OCI-LY1 (cell line): ENCODE measurements at regions not wholly inside any gene's neighbourhood (a gene's known extent, or its start where the extent isn't known, plus 50 kb on each side); places are given as distances from the start of the nearest gene placed in this dataset.

Experiments
- H2AFZ ChIP-seq: fragments of 200-600 bp; sonication (generic), shearing (Covaris generic); 2 replicates; pipeline ENCODE4 v1.6.0; 2014; ENCODE audit warnings: antibody characterized with exemption, mild to moderate bottlenecking, low read length
- H3F3A ChIP-seq: fragments of 200-600 bp; sonication (generic), shearing (Covaris generic); 2 replicates; pipeline ENCODE4 v1.6.0; 2014; ENCODE audit warnings: mild to moderate bottlenecking, antibody characterized with exemption, low read length, moderate library complexity; ENCODE audit not compliant: insufficient read depth
- H3K27ac ChIP-seq: fragments of 200-600 bp; sonication (generic); 2 replicates; pipeline ENCODE4 v1.5.1; 2014; ENCODE audit warnings: low read length, mixed run types, mild to moderate bottlenecking, low read depth; ENCODE audit not compliant: poor library complexity, severe bottlenecking
- H3K27me3 ChIP-seq: fragments of 200-600 bp; sonication (generic); 2 replicates; pipeline ENCODE4 v1.6.0; 2014; ENCODE audit warnings: antibody characterized with exemption, mild to moderate bottlenecking, low read length, moderate library complexity; ENCODE audit not compliant: insufficient read depth
- H3K36me3 ChIP-seq: fragments of 200-600 bp; sonication (generic); 2 replicates; pipeline ENCODE4 v1.6.1; 2014; ENCODE audit warnings: mild to moderate bottlenecking, antibody characterized with exemption, low read length, moderate library complexity, mixed read lengths; ENCODE audit not compliant: insufficient read depth
- H3K4me1 ChIP-seq: fragments of 200-600 bp; sonication (generic); 2 replicates; pipeline ENCODE4 v1.5.1; 2014; ENCODE audit warnings: mild to moderate bottlenecking, low read length, moderate library complexity; ENCODE audit not compliant: insufficient read depth, severe bottlenecking
- H3K4me2 ChIP-seq: fragments of 200-600 bp; sonication (generic), shearing (Covaris generic); 2 replicates; pipeline ENCODE4 v1.6.1; 2014; ENCODE audit warnings: low read length
- H3K4me3 ChIP-seq: fragments of 200-600 bp; sonication (generic); 2 replicates; pipeline ENCODE4 v1.5.1; 2014; ENCODE audit warnings: low read length, low read depth, mild to moderate bottlenecking, mixed read lengths; ENCODE audit not compliant: poor library complexity, severe bottlenecking
- H3K79me2 ChIP-seq: fragments of 200-600 bp; shearing (Covaris generic); 2 replicates; pipeline ENCODE4 v1.6.1; 2016; ENCODE audit warnings: mixed run types, low read length, mixed read lengths; ENCODE audit not compliant: insufficient read depth
- H3K9ac ChIP-seq: fragments of 200-600 bp; sonication (generic), shearing (Covaris generic); 2 replicates; pipeline ENCODE4 v1.6.1; 2014; ENCODE audit warnings: mild to moderate bottlenecking, low read length, mixed read lengths
- H3K9me2 ChIP-seq: fragments of 200-600 bp; sonication (generic), shearing (Covaris generic); 2 replicates; pipeline ENCODE4 v1.6.1; 2014; ENCODE audit warnings: low read depth, mild to moderate bottlenecking, low read length, mixed read lengths
- H3K9me3 ChIP-seq: fragments of 200-600 bp; shearing (Covaris generic); 2 replicates; pipeline ENCODE4 v1.6.1; 2014; ENCODE audit warnings: low read length, mixed read lengths
- H4K20me1 ChIP-seq: fragments of 200-600 bp; sonication (generic), shearing (Covaris generic); 2 replicates; pipeline ENCODE4 v1.6.0; 2016; ENCODE audit warnings: mild to moderate bottlenecking, low read length; ENCODE audit not compliant: insufficient read depth
- CTCF ChIP-seq: fragments of 200-600 bp; sonication (generic), shearing (Covaris generic); IDR thresholded peaks from 2 replicates; pipeline ENCODE4 v1.5.1; 2017; ENCODE audit warnings: mild to moderate bottlenecking, antibody characterized with exemption, low read length, moderate library complexity, mixed read lengths
- EZH2 ChIP-seq: fragments of 200-600 bp; sonication (generic), shearing (Covaris generic); IDR thresholded peaks from 2 replicates; pipeline ENCODE4 v1.8.0; 2017; ENCODE audit warnings: borderline replicate concordance, mixed run types, mild to moderate bottlenecking, antibody characterized with exemption, low read length, moderate library complexity, mixed read lengths

- H3K4me3 ChIP-seq: no peak overlapping the region
- H3K27me3 ChIP-seq: no peaks in the 10 kb centered on the region
- no peak overlapping the region for H3K27ac ChIP-seq
- H3K9me3 ChIP-seq: no peaks in the 10 kb centered on the region
- H3K4me2 ChIP-seq: no peak overlapping the region
- H3K4me1 ChIP-seq: no peaks in the 10 kb centered on the region
- H2AFZ ChIP-seq: no peak overlapping the region
- no peak for TF ChIP-seq CTCF
- TF ChIP-seq EZH2: no peak
- H4K20me1 ChIP-seq: no peaks in the 10 kb centered on the region
- H3K9ac ChIP-seq: no peak overlapping the region
- no peaks in the 10 kb centered on the region for H3F3A ChIP-seq
- H3K79me2 ChIP-seq: no peaks in the 10 kb centered on the region
- no peaks in the 10 kb centered on the region for H3K9me2 ChIP-seq
- H3K36me3 ChIP-seq: no peaks in the 10 kb centered on the region
These were observed 516.1 kb downstream of the CCSER2 start for GRCh38 chr10:84844461-84844860.

- no peaks in the 10 kb centered on the region for H3K4me1 ChIP-seq
- no peaks in the 10 kb centered on the region for H3K27me3 ChIP-seq
- no peaks in the 10 kb centered on the region for H3K36me3 ChIP-seq
- no peaks in the 10 kb centered on the region for H3K9me3 ChIP-seq
- no peak overlapping the region for H3K4me3 ChIP-seq
- H2AFZ ChIP-seq: no peak overlapping the region
- no peaks in the 10 kb centered on the region for H3K79me2 ChIP-seq
- no peak overlapping the region for H3K27ac ChIP-seq
- no peak overlapping the region for H3K9ac ChIP-seq
- H3K4me2 ChIP-seq: no peak overlapping the region
- no peaks in the 10 kb centered on the region for H3F3A ChIP-seq
- no peaks in the 10 kb centered on the region for H3K9me2 ChIP-seq
- TF ChIP-seq EZH2 (no peak), CTCF (peak; percentile 54)
- H4K20me1 ChIP-seq: no peaks in the 10 kb centered on the region
These were observed 517.4 kb downstream of the CCSER2 start for GRCh38 chr10:84845628-84846261.

- Histone ChIP-seq H2AFZ (no peak overlapping the region), H3K4me1 (no peaks in the 10 kb centered on the region), H3K4me2 (no peak overlapping the region), H3K36me3 (no peaks in the 10 kb centered on the region), H3K27me3 (no peaks in the 10 kb centered on the region), H3K9me2 (no peaks in the 10 kb centered on the region), H3K27ac (no peak overlapping the region), H3F3A (no peaks in the 10 kb centered on the region), H3K79me2 (no peaks in the 10 kb centered on the region), H3K9ac (no peak overlapping the region), H4K20me1 (no peaks in the 10 kb centered on the region), H3K4me3 (no peak overlapping the region), H3K9me3 (no peaks in the 10 kb centered on the region)
- TF ChIP-seq CTCF: no peak
- no peak for TF ChIP-seq EZH2
These were observed 518.4 kb downstream of the CCSER2 start for GRCh38 chr10:84846658-84847316.
